ENCODE measurements at regions not wholly inside any gene's neighbourhood (a gene's known extent, or its start where the extent isn't known, plus 50 kb on each side); places are given as distances from the start of the nearest gene placed in this dataset.

GRCh38 chr17:72030067-72030899, 90.5 kb upstream of the SOX9 start:
- Histone ChIP-seq H3K4me3 (peak overlapping the region; percentile 67), H3K4me2 (peak overlapping the region; percentile 91), H4K20me1 (no peaks in the 10 kb centered on the region), H3K27me3 (no peaks in the 10 kb centered on the region), H3K9me3 (no peaks in the 10 kb centered on the region), H3K4me1 (peaks cover 23% of the 10 kb centered on the region), H3K27ac (peak overlapping the region; percentile 82), H3K9ac (peak overlapping the region; percentile 64), H3K36me3 (no peaks in the 10 kb centered on the region)
- TF ChIP-seq Cebpa-rat (IDR thresholded peaks at IDR 0.05): no peak

DNA sequence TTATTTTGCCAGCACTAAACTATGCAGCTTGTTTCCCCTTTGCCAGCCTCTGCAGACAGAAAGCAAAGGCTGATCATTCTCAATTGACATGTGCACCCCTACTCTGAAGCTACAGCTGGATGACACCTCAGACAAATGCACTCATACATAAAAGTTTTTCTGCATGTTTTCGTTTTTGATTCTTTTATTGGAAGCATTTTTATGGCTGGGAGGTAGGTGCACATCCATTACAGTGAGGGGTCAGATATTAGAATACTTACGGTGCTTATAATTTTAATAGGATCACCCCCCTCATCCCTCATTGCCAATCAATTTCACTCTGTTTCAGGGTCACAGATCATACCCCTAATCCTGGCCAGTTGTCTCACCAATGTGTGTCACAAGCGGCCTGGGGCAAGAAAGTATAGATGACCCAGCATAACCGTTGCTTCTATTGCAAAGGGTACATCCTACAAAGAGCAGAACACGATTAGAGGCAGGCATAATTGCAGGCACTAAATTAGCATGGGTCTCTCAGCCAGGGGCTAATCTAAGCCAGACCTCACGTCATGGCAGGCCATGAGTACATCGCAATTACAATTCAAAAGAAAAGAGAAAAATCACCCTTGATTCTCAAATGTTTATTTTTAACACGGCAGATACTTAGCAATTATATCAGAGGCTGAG, 89.5 kb upstream of the SOX9 start:
- Histone ChIP-seq H3K36me3 (no peaks in the 10 kb centered on the region), H3K27me3 (no peaks in the 10 kb centered on the region), H3K4me1 (peaks cover 23% of the 10 kb centered on the region), H4K20me1 (no peaks in the 10 kb centered on the region), H3K27ac (no peak overlapping the region), H3K9ac (no peak overlapping the region), H3K4me2 (peak overlapping the region; percentile 91), H3K9me3 (0 out of 2 replicates have a peak, but pooled peaks cover 3% of the 10 kb centered on the region), H3K4me3 (no peak overlapping the region)
- TF ChIP-seq Cebpa-rat (IDR thresholded peaks at IDR 0.05): no peak

GRCh38 chr17:72033334-72033733, 87.5 kb upstream of the SOX9 start:
- peaks cover 23% of the 10 kb centered on the region for H3K4me1 ChIP-seq
- H3K4me3 ChIP-seq: no peak overlapping the region

GRCh38 chr17:72034000-72034399, 86.8 kb upstream of the SOX9 start:
- H3K4me2 ChIP-seq: no peak overlapping the region
- H3K9ac ChIP-seq: no peak overlapping the region
- no peak overlapping the region for H3K4me3 ChIP-seq
- TF ChIP-seq Cebpa-rat (IDR thresholded peaks at IDR 0.05): no peak
- H4K20me1 ChIP-seq: no peaks in the 10 kb centered on the region
- no peaks in the 10 kb centered on the region for H3K36me3 ChIP-seq
- no peak overlapping the region for H3K27ac ChIP-seq
- no peaks in the 10 kb centered on the region for H3K27me3 ChIP-seq
- H3K4me1 ChIP-seq: peaks cover 19% of the 10 kb centered on the region
- H3K9me3 ChIP-seq: 0 out of 2 replicates have a peak, but pooled peaks cover 3% of the 10 kb centered on the region

More at GRCh38 chr17:72033334-72033733, 87.5 kb upstream of the SOX9 start:
- no peak for TF ChIP-seq Cebpa-rat (IDR thresholded peaks at IDR 0.05)
- Histone ChIP-seq H3K9me3 (0 out of 2 replicates have a peak, but pooled peaks cover 3% of the 10 kb centered on the region), H3K4me2 (no peak overlapping the region), H3K36me3 (no peaks in the 10 kb centered on the region), H4K20me1 (no peaks in the 10 kb centered on the region), H3K9ac (no peak overlapping the region), H3K27me3 (no peaks in the 10 kb centered on the region), H3K27ac (no peak overlapping the region)

- H3K4me2 ChIP-seq: no peak overlapping the region
- no peaks in the 10 kb centered on the region for H3K4me1 ChIP-seq
- no peaks in the 10 kb centered on the region for H4K20me1 ChIP-seq
- H3K9ac ChIP-seq: no peak overlapping the region
- no peak overlapping the region for H3K27ac ChIP-seq
- H3K36me3 ChIP-seq: no peaks in the 10 kb centered on the region
- no peaks in the 10 kb centered on the region for H3K27me3 ChIP-seq
- no peak overlapping the region for H3K4me3 ChIP-seq
- TF ChIP-seq Cebpa-rat (IDR thresholded peaks at IDR 0.05): no peak
- 0 out of 2 replicates have a peak, but pooled peaks cover 3% of the 10 kb centered on the region for H3K9me3 ChIP-seq
These were observed 82.4 kb upstream of the SOX9 start for GRCh38 chr17:72038427-72038826.

- Histone ChIP-seq H3K4me3 (no peak overlapping the region), H3K9me3 (0 out of 2 replicates have a peak, but pooled peaks cover 3% of the 10 kb centered on the region), H3K36me3 (no peaks in the 10 kb centered on the region), H3K27me3 (no peaks in the 10 kb centered on the region), H4K20me1 (no peaks in the 10 kb centered on the region), H3K9ac (no peak overlapping the region), H3K27ac (no peak overlapping the region), H3K4me2 (no peak overlapping the region), H3K4me1 (no peaks in the 10 kb centered on the region)
- TF ChIP-seq Cebpa-rat (IDR thresholded peaks at IDR 0.05): no peak
These were observed 81.3 kb upstream of the SOX9 start for GRCh38 chr17:72039490-72039889.

DNA sequence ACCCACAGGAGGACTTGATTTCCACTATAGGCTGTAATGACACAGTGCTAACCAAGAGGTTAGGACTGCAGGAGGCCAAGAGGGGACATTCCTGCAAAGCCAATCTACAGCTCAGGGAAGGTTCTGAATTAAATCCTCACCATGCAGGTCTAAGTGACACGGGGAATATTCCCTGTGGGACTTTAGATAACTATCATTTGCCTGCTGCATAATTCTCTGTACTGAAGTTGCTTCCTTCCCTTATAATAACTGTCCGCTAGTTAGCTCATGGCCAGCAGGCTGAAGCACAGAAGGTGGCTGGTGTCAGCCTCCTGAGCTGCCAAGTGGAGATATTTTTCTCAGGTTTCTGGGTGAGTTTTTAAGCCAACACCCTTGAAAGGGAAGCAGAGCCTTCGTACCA, 74.6 kb upstream of the SOX9 start:
- Histone ChIP-seq H3K4me1 (no peaks in the 10 kb centered on the region), H3K36me3 (no peaks in the 10 kb centered on the region), H3K27me3 (no peaks in the 10 kb centered on the region), H3K9me3 (no peaks in the 10 kb centered on the region), H3K9ac (no peak overlapping the region), H3K4me3 (no peak overlapping the region), H4K20me1 (no peaks in the 10 kb centered on the region), H3K4me2 (no peak overlapping the region), H3K27ac (no peak overlapping the region)
- TF ChIP-seq Cebpa-rat (IDR thresholded peaks at IDR 0.05): no peak

- H3K27me3 ChIP-seq: no peaks in the 10 kb centered on the region
- H3K4me1 ChIP-seq: no peaks in the 10 kb centered on the region
- no peaks in the 10 kb centered on the region for H3K36me3 ChIP-seq
- no peaks in the 10 kb centered on the region for H4K20me1 ChIP-seq
- H3K9ac ChIP-seq: no peak overlapping the region
- H3K9me3 ChIP-seq: no peaks in the 10 kb centered on the region
- no peak overlapping the region for H3K4me2 ChIP-seq
- H3K4me3 ChIP-seq: no peak overlapping the region
- no peak for TF ChIP-seq Cebpa-rat (IDR thresholded peaks at IDR 0.05)
- no peak overlapping the region for H3K27ac ChIP-seq
These were observed 73.9 kb upstream of the SOX9 start for GRCh38 chr17:72046643-72047612.

GRCh38 chr17:72049914-72050313, 70.9 kb upstream of the SOX9 start:
- Histone ChIP-seq H4K20me1 (no peaks in the 10 kb centered on the region), H3K9me3 (no peaks in the 10 kb centered on the region), H3K27ac (no peak overlapping the region), H3K27me3 (no peaks in the 10 kb centered on the region), H3K9ac (no peak overlapping the region), H3K36me3 (no peaks in the 10 kb centered on the region), H3K4me2 (no peak overlapping the region), H3K4me1 (no peaks in the 10 kb centered on the region), H3K4me3 (no peak overlapping the region)
- no peak for TF ChIP-seq Cebpa-rat (IDR thresholded peaks at IDR 0.05)
